HCT116 (cell line): ENCODE measurements at regions not wholly inside any gene's neighbourhood (a gene's known extent, or its start where the extent isn't known, plus 50 kb on each side); places are given as distances from the start of the nearest gene placed in this dataset.
A peak's percentile ranks its signal among the peaks of the same experiment; 100 is the strongest.

Experiments
- ATAC-seq: fragments of 200-7000 bp; cut with Tn5 transposase; 2 replicates; pipeline ENCODE4 v1.9.1; 2020; ENCODE audit warnings: mild to moderate bottlenecking, moderate library complexity
- BruUV-seq: library from RNA; stranded (reverse); fragments of 400-500 nt; replicated peaks from 2 replicates; lab custom pipeline; 2021; lab: Mats Ljungman, UMichigan
- CTCF ChIA-PET: fragments of 300-600 bp; sonication (Branson Sonifier 250); formaldehyde crosslinking; loops from one replicate; lab custom pipeline; 2021; ENCODE audit warnings: antibody characterized with exemption; lab: Charles Lee
- POLR2A ChIA-PET: fragments of 300-600, 350-600 bp; sonication (Branson Sonifier 250); formaldehyde crosslinking; loops from one replicate; lab custom pipeline; 2021; ENCODE audit warnings: antibody characterized with exemption; lab: Charles Lee
- RAD21 ChIA-PET, 2 experiments: fragments of 300-600 bp; sonication (Branson Sonifier 250); formaldehyde crosslinking; loops; one replicate each; lab custom pipeline; 2023; ENCODE audit warnings: low total read pairs in 2 of 2; ENCODE audit not compliant: uncharacterized antibody in 2 of 2, unreplicated experiment in 2 of 2, low non-redundant PET in 1 of 2; lab: Charles Lee
- DNase-seq: peaks from one replicate; pipeline ENCODE4 v3.0.0-alpha.2; 2010; ENCODE audit warnings: low read depth, low spot score
- H2AFZ ChIP-seq: fragments of 200-600 bp; shearing (Covaris generic), sonication (generic); 2 replicates; pipeline ENCODE4 v1.6.1; 2017; ENCODE audit warnings: low read depth, mixed run types, mixed read lengths, antibody characterized with exemption, low read length; ENCODE audit not compliant: poor library complexity, severe bottlenecking
- H3K27ac ChIP-seq: 2 replicates; pipeline ENCODE4 v1.5.1; 2012; ENCODE audit warnings: low read depth, low read length
- H3K27me3 ChIP-seq: fragments of 200-600 bp; sonication (generic); 2 replicates; pipeline ENCODE4 v1.6.1; 2016; ENCODE audit warnings: mixed run types, low read length, mixed read lengths; ENCODE audit not compliant: insufficient read depth
- H3K36me3 ChIP-seq, 2 experiments: fragments of 200-500 bp in 1 of 2; fragments of 200-600 bp in 1 of 2; sonication (Bioruptor generic) in 1 of 2; sonication (generic) in 1 of 2; 2 replicates each; pipeline versions ENCODE4 v1.5.1 to v1.6.1; 2014 to 2016; ENCODE audit warnings: low read length in 2 of 2, inconsistent platforms in 1 of 2, mixed read lengths in 1 of 2, mixed run types in 1 of 2; ENCODE audit not compliant: insufficient read depth in 2 of 2, control insufficient read depth in 1 of 2
- H3K4me1 ChIP-seq, 2 experiments: fragments of 200-600 bp in 1 of 2; sonication (generic) in 1 of 2; 2 replicates each; pipeline versions ENCODE4 v1.5.1 to v1.6.1; 2012 to 2017; ENCODE audit warnings: low read length in 2 of 2, inconsistent platforms in 1 of 2, mild to moderate bottlenecking in 1 of 2, mixed read lengths in 1 of 2, mixed run types in 1 of 2, moderate library complexity in 1 of 2; ENCODE audit not compliant: insufficient read depth in 2 of 2, control insufficient read depth in 1 of 2
- H3K4me2 ChIP-seq: fragments of 200-600 bp; sonication (generic); 2 replicates; pipeline ENCODE4 v1.6.1; 2017; ENCODE audit warnings: mixed run types, low read length, mixed read lengths
- H3K4me3 ChIP-seq, 2 experiments: fragments of 200-600 bp in 1 of 2; sonication (generic) in 1 of 2; replicated peaks in 1 of 2; 2 replicates each; pipeline ENCODE4 v1.5.1; 2011 to 2016; ENCODE audit warnings: low read length in 2 of 2, control low read depth in 1 of 2, low read depth in 1 of 2, mild to moderate bottlenecking in 1 of 2, mixed read lengths in 1 of 2, mixed run types in 1 of 2
- H3K79me2 ChIP-seq: fragments of 200-600 bp; sonication (generic); 2 replicates; pipeline ENCODE4 v1.6.1; 2017; ENCODE audit warnings: mild to moderate bottlenecking, mixed run types, low read length, moderate library complexity, mixed read lengths; ENCODE audit not compliant: insufficient read depth
- H3K9ac ChIP-seq: fragments of 200-600 bp; sonication (generic); 2 replicates; pipeline ENCODE4 v1.6.1; 2016; ENCODE audit warnings: low read length, mixed read lengths
- H3K9me2 ChIP-seq: fragments of 200-600 bp; sonication (generic), shearing (Covaris generic); 2 replicates; pipeline ENCODE4 v1.6.1; 2017; ENCODE audit warnings: mixed run types, mild to moderate bottlenecking, moderate library complexity; ENCODE audit not compliant: insufficient read depth
- H3K9me3 ChIP-seq, 2 experiments: fragments of 200-500 bp in 1 of 2; fragments of 200-600 bp in 1 of 2; sonication (Bioruptor generic) in 1 of 2; sonication (generic) in 1 of 2; 2 replicates each; pipeline ENCODE4 v1.6.1; 2014 to 2017; ENCODE audit warnings: low read length in 2 of 2, mixed read lengths in 2 of 2, inconsistent platforms in 1 of 2, low read depth in 1 of 2, mild to moderate bottlenecking in 1 of 2, mixed run types in 1 of 2, moderate library complexity in 1 of 2; ENCODE audit not compliant: control insufficient read depth in 1 of 2, insufficient read depth in 1 of 2
- H4K20me1 ChIP-seq: fragments of 200-600 bp; sonication (generic), shearing (Covaris generic); 2 replicates; pipeline ENCODE4 v1.6.1; 2017; ENCODE audit warnings: mixed run types, mild to moderate bottlenecking, moderate library complexity; ENCODE audit not compliant: insufficient read depth
- CBX3 ChIP-seq: IDR thresholded peaks from 2 replicates; pipeline ENCODE4 v1.6.1; 2012; ENCODE audit warnings: low read depth
- EZH2 ChIP-seq: fragments of 200-600 bp; sonication (generic); IDR thresholded peaks from 2 replicates; pipeline ENCODE4 v1.6.1; 2017; ENCODE audit warnings: antibody characterized with exemption, mixed run types
- FOSL1 ChIP-seq: IDR thresholded peaks from 2 replicates; pipeline ENCODE4 v1.6.1; 2012; ENCODE audit warnings: low read depth
- JUND ChIP-seq: IDR thresholded peaks from 2 replicates; pipeline ENCODE4 v1.6.1; 2012
- POLR2AphosphoS5 ChIP-seq: IDR thresholded peaks from 2 replicates; pipeline ENCODE4 v1.6.1; 2011; ENCODE audit warnings: mild to moderate bottlenecking, low read depth, low read length, moderate library complexity
- TCF7L2 ChIP-seq: IDR thresholded peaks from 2 replicates; pipeline ENCODE4 v1.7.0; 2011; ENCODE audit warnings: borderline replicate concordance, inconsistent platforms; ENCODE audit not compliant: insufficient read depth, insufficient read length; ENCODE audit errors: extremely low read depth
- ZFX ChIP-seq: fragments of 450-650 bp; IDR thresholded peaks from 2 replicates; pipeline ENCODE4 v1.6.1; 2017
- ZNF274 ChIP-seq: fragments of 200-500 bp; sonication (Bioruptor generic); IDR thresholded peaks from 2 replicates; pipeline ENCODE4 v1.6.1; 2014; ENCODE audit warnings: mild to moderate bottlenecking, low read depth, low read length, inconsistent platforms
- intact Hi-C: fragments of 100-400 bp; cut with micrococcal nuclease; formaldehyde crosslinking; loops from 2 replicates; pipeline ENCODE4 v1.10.0; 2022
- TF ChIP-seq, protein P1 (sequence below): IDR thresholded peaks from 2 replicates; pipeline ENCODE4 v1.6.1; 2012
- TF ChIP-seq, protein P2 (sequence below): IDR thresholded peaks from 2 replicates; pipeline ENCODE4 v1.6.1; 2012; ENCODE audit warnings: low read depth

DNA sequence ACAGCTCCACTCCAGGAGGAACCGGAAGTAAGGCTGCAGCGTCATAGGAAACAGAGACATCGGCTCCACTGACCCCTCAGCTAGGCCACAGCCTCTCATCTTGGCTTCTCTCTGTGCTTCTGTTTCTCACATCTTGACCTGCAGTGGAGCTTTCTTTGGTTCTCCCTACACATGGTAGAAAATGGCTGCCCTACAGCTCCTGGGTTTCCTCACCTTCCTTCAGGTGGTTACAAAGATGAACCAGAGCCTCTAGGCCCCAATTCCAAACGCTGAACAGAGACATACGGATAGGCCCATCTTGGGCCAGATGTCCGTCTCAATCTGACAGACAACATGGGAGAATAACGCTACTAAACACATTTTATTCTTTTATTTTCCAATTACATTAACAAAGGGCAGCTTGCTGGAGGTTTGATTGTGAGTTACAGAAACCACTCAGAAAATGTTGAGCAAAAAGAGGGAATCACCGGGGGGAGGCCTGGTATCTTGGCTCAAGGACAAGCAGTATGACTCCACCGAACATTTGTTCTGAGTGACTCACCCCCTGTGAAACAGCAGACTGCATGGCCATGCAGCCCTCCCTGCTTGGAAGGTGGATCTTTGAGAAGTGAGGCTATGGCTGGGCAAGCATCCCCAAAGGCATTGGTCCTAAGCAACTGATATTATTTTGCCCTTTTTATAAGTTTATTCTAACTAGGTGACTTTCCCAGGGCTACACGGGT lies 303.5 kb downstream of the CDCA7 start:
- Histone ChIP-seq H3K79me2 (no peaks in the 10 kb centered on the region), H3K27me3 (no peaks in the 10 kb centered on the region), H3K9me2 (no peaks in the 10 kb centered on the region), H3K9me3 (no peaks in the 10 kb centered on the region), H4K20me1 (no peaks in the 10 kb centered on the region), H3K4me2 (peak overlapping the region; percentile 42), H3K4me1 (peaks cover 26 to 46% of the 10 kb centered on the region in 2 experiments), H3K9ac (no peak overlapping the region), H3K36me3 (no peaks in the 10 kb centered on the region), H2AFZ (no peak overlapping the region), H3K27ac (no peak overlapping the region), H3K4me3 (no peak overlapping the region)
- peak; percentile 86 for ATAC-seq
- BruUV-seq = no TSS peak
- ChIA-PET POLR2A (no interaction called here), CTCF (no interaction called here), RAD21 (no interaction called here)
- TF ChIP-seq EZH2 (no peak), FOSL1 (peak; percentile 77), ZNF274 (no peak), TCF7L2 (no peak), CBX3 (0 out of 2 replicates have a peak, but pooled peaks have one; percentile 41), JUND (peak; percentile 66; the same call in 1 of the 2 replicates), POLR2AphosphoS5 (peak; percentile 31; the same call in 1 of the 2 replicates), ZFX (peak; percentile 17; the same call in 1 of the 2 replicates)
- TF ChIP-seq, protein P1, sequence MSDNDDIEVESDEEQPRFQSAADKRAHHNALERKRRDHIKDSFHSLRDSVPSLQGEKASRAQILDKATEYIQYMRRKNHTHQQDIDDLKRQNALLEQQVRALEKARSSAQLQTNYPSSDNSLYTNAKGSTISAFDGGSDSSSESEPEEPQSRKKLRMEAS = peak; percentile 47; the same call in 1 of the 2 replicates
- TF ChIP-seq, protein P2, sequence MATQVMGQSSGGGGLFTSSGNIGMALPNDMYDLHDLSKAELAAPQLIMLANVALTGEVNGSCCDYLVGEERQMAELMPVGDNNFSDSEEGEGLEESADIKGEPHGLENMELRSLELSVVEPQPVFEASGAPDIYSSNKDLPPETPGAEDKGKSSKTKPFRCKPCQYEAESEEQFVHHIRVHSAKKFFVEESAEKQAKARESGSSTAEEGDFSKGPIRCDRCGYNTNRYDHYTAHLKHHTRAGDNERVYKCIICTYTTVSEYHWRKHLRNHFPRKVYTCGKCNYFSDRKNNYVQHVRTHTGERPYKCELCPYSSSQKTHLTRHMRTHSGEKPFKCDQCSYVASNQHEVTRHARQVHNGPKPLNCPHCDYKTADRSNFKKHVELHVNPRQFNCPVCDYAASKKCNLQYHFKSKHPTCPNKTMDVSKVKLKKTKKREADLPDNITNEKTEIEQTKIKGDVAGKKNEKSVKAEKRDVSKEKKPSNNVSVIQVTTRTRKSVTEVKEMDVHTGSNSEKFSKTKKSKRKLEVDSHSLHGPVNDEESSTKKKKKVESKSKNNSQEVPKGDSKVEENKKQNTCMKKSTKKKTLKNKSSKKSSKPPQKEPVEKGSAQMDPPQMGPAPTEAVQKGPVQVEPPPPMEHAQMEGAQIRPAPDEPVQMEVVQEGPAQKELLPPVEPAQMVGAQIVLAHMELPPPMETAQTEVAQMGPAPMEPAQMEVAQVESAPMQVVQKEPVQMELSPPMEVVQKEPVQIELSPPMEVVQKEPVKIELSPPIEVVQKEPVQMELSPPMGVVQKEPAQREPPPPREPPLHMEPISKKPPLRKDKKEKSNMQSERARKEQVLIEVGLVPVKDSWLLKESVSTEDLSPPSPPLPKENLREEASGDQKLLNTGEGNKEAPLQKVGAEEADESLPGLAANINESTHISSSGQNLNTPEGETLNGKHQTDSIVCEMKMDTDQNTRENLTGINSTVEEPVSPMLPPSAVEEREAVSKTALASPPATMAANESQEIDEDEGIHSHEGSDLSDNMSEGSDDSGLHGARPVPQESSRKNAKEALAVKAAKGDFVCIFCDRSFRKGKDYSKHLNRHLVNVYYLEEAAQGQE = no peak
- peak; percentile 34 for DNase-seq
- intact Hi-C loops = no loop called here
